Ecto neural progenitor cell (in vitro differentiated cells): ENCODE measurements at regions not wholly inside any gene's neighbourhood (a gene's known extent, or its start where the extent isn't known, plus 50 kb on each side); places are given as distances from the start of the nearest gene placed in this dataset.
"Not testable (repeated sequence)": the region's sequence is repeated elsewhere in the genome, so short reads cannot be mapped to it uniquely, and the experiment has no call there.

Source experiments
- DNase-seq: peaks from one replicate; pipeline ENCODE4 v3.0.0-alpha.2; 2018; ENCODE audit warnings: low spot score

GRCh38 chr15:20346082-20346805 lies 195.4 kb downstream of the GOLGA6L6 start:
- DNase-seq, result peak; percentile 46

- peak; percentile 47 for DNase-seq
Observed at GRCh38 chr15:20345401-20345958, 196.1 kb downstream of the GOLGA6L6 start.

DNA sequence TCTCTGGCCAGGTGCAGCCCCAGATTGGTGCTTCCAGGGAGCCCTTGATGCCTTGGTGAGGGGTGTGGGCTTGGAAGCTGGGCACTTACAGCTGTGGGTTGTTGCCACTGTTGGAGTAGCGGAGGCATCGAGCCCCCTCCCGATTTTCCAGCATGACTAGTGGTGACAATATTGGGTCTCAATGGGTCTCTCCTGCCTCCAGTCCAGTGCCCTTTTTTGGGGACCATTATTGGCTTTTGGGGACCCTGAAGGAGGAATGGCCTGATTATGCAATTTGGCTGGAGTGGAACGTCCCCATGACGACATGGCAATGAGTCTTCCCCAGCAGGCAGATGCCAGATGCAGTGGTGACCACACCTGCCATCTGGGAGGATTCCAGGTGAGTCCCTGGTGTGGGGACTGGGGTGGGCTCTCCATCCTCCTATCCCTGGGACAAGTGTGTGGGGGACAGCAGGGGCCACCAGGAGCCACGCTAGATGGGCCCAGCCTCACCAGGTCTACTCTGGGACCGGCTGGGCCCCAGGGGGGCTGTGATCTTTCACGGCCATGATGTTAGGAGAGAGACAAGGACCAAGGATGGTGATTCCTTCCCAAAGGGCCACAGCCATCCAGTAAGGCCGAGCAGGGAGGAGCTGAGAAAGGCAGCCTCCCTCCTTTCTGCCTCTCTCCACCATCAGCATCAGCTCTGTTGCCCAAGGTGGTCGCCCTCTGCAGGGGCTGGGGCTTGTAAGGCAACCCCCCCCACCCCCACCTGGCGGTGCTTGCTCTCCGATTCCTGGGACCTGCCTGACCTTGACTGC lies 196.8 kb downstream of the GOLGA6L6 start:
- peak; percentile 50 for DNase-seq

DNA sequence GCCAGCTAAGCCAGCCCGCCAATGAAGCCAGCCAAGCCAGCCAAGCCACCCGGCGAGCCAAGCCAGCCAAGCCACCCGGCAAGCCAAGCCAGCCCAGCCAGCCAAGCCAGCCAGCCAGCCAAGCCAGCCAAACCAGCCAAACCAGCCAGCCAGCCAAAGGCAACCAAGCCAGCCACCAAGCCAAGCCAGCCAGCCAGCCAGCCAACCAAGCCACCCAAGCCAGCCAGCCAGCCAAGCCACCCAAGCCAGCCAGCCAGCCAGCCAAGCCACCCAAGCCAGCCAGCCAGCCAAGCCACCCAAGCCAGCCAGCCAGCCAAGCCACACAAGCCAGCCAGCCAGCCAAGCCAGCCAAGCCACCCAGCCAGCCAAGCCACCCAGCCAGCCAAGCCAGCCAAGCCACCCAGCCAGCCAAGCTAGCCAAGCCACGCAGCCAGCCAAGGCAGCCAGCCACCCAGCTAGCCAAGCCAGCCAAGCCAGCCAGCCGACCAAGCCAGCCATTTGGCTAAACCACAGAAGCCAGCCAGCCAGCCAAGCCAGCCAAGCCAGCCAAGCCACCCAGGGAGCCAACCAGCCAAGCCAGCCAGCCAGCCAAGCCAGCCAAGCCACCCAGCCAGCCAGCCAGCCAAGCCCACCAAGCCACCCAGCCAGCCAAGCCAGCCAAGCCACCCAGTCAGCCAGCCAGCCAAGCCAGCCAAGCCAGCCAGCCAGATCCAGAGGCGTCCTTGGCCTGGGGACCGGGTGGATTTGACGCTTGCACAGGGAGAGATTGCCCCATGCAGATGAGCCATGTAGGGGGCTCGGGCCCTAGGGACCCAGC lies 198.0 kb downstream of the GOLGA6L6 start:
- peak; percentile 45 for DNase-seq

GRCh38 chr15:20342601-20343394 lies 198.8 kb downstream of the GOLGA6L6 start:
- DNase-seq, result not testable (repeated sequence)

DNA sequence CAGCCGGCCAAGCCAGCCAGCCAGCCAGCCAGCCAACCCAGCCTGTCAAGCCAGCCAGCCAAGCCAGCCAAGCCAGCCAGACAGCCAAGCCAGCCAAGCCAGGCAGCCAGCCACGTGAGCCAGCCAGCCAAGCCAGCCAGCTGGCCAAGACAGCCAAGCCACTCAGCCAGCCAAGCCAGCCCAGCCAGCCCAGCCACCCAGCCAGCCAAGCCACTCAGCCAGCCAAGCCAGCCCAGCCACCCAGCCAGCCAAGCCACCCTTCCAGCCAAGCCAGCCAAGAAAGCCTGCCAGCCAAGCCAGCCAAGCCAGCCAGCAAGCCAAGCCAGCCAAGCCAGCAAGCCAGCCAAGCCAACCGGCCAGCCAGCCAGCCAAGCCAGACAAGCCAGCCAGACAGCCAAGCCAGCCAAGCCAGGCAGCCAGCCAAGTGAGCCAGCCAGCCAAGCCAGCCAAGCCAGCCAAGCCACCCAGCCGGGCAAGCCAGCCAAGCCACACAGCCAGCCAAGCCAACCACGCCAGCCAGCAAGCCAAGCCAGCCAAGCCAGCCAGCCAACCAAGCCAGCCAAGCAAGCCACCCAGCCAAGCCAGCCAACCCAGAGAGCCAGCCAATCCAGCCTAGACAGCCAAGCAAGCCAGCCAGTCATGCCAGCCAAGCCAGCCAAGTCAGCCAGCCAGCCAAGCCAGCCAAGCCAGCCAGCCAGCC lies 199.5 kb downstream of the GOLGA6L6 start:
- peak; percentile 91 for DNase-seq

DNA sequence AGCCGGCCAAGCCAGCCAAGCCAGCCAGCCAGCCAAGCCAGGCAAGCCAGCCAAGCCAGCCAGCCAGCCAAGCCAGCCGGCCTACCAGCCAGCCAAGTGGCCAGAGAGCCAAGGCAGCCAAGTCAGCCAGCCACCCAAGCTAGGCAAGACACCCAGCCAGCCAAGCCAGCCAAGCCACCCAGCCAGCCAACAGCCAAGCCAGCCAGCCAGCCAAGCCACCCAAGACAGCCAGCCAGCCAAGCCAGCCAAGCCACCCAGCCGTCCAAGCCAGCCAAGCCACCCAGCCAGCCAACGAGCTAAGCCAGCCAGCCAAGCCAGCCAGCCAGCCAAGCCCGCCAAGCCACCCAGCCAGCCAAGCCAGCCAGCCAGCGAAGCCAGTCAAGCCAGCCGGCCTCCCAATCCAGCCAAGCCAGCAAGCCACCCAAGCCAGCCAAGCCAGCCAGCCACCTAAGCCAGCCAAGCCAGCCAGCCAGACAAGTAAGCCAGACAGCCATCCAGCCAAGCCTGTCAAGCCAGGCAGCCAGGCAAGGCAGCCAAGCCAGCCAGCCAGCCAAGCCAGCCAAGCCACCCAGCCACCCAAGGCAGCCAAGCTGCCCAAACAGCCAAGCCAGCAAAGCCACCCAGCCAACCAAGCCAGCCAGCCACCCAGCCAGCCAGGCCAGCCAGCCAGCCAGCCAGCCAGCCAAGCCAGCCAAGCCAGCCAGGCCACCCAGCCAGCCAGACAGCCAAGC lies 200.5 kb downstream of the GOLGA6L6 start:
- DNase-seq, result peak; percentile 93

GRCh38 chr15:20340331-20340811 lies 201.2 kb downstream of the GOLGA6L6 start:
- DNase-seq, result peak; percentile 88

DNA sequence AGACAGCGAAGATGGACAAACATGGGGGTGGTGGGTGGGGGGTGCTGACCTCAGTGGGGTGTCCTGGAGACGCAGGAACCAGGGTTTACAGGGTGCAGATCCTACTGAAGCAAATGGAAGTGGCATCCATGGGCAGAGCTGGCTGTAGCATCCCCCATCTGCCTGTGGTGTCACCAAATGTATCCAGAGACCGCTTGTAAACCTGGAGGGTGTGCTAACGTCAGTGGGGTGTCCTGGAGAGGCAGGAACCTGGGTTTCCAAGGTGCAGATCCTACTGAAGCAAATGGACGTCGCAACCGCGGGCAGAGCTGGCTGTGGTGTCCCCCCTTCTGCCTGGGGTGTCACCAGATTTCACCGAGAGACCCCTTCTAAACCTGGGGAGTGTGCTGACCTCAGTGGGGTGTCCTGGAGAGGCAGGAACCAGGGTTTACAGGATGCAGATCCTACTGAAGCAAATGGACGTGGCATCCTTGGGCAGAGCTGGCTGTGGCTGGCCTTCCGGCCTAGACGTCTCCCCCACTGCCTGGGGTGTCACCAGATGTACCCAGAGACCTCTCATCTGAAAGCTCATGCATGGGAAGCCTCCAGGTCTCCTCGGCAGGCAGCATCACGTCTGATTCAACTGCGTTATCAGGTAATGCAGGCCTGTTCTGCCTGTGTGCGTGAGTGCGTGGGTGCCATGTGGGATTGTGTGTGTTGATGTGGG lies 202.4 kb downstream of the GOLGA6L6 start:
- DNase-seq, result peak; percentile 43

- DNase-seq, result not testable (repeated sequence)
Observed at GRCh38 chr15:20338671-20339070, 202.9 kb downstream of the GOLGA6L6 start.

DNA sequence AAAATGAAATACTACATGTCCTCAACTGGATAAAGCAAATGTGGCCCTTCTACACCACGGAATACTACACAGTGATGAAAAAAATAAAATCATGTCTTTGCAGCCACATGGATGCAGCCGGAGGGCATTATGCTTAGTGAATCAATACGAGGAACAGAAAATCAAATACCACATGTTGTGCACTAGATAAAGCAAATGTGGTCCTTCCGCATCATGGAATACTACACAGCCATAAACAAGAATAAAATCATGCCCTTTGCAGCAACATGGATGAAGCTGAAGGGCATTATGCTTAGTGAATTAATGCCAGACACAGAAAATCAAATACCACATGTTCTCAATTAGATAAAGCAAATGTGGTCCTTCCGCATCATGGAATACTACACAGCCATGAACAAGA lies 204.4 kb downstream of the GOLGA6L6 start:
- not testable (repeated sequence) for DNase-seq

DNA sequence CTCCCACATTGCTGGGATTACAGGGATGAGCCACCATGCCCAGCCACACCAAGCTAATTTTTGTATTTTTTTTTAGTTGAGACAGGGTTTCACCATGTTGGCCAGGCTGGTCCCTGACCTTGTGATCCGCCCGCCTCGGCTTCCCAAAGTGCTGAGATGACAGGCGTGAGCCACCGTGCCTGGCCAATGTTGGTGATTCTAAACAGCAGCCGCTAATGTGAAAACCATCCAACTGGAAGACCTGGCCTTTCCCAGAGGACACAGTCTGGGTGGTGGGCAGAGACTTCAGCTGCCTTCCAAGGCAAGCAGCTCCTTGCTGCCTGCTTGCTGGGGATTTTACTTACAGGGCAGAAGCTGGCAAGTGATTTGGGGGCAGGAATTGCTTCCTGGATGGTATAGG lies 207.1 kb downstream of the GOLGA6L6 start:
- DNase-seq, result not testable (repeated sequence)

GRCh38 chr15:20325751-20326150 lies 215.8 kb downstream of the GOLGA6L6 start:
- not testable (repeated sequence) for DNase-seq

DNA sequence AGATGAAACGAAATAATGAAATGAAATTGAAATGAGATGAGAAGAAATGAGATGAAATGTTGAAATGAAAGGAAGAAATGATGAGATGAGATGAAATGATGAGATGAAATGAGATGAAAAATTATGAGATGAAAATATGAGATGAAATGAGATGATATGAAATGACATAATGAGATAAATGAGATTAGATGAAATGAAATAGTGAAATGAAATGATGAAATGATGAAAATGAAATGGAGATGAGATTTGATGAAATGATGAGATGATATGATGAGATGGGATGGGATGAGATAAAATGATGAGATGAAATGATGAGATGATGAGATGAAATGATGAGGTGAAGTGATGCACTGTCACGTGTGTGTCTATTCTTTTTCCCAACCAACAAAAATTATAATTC lies 224.5 kb downstream of the GOLGA6L6 start:
- not testable (repeated sequence) for DNase-seq

- not testable (repeated sequence) for DNase-seq
Observed at GRCh38 chr15:20311014-20311680, 230.5 kb downstream of the GOLGA6L6 start.

DNA sequence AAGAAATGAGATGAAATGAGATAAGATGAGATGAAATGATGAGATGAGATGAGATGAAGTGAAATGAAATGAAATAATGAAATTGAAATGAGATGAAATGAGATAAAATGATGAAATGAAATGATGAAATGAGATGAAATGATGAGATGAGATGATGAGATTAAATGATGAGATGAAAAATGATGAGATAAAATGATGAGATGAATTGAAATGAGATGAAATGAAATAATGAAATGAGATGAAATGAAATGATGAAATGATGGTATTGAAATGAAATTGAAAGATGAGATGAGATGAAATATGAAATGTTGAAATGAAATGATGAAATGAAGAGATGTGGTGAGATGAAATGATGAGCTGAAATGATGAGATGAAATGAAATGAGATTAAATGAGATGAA lies 231.0 kb downstream of the GOLGA6L6 start:
- no peak for DNase-seq

GRCh38 chr15:20309966-20310365 lies 231.6 kb downstream of the GOLGA6L6 start:
- DNase-seq, result not testable (repeated sequence)

DNA sequence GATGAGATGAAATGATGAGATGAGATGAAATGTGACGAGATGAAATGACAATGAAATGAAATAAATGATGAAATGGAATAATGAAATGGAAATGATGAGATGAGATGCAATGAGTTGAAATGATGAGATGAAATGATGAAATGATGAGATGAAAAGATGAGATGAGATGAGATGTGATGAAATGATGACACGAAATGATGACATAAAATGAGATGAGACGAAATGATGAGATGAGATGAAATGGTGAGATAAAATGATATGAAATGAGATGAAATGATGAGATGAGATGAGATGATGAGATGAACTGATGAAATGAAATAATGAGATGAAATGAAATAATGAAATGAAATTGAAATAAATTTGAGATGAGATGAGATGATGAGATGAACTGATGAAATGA lies 232.2 kb downstream of the GOLGA6L6 start:
- DNase-seq, result not testable (repeated sequence)
